GM18507 (cell line): ENCODE measurements at regions not wholly inside any gene's neighbourhood (a gene's known extent, or its start where the extent isn't known, plus 50 kb on each side); places are given as distances from the start of the nearest gene placed in this dataset.

ENCODE experiments used
- DNase-seq: peaks from one replicate; pipeline ENCODE4 v3.0.0; 2011; ENCODE audit warnings: low read depth; ENCODE audit not compliant: insufficient read length; ENCODE audit errors: extremely low spot score
- FAIRE-seq: peaks from 2 replicates; lab custom pipeline; 2011; peaks lifted over from hg19 to GRCh38; lab: Jason Lieb, UNC

DNA sequence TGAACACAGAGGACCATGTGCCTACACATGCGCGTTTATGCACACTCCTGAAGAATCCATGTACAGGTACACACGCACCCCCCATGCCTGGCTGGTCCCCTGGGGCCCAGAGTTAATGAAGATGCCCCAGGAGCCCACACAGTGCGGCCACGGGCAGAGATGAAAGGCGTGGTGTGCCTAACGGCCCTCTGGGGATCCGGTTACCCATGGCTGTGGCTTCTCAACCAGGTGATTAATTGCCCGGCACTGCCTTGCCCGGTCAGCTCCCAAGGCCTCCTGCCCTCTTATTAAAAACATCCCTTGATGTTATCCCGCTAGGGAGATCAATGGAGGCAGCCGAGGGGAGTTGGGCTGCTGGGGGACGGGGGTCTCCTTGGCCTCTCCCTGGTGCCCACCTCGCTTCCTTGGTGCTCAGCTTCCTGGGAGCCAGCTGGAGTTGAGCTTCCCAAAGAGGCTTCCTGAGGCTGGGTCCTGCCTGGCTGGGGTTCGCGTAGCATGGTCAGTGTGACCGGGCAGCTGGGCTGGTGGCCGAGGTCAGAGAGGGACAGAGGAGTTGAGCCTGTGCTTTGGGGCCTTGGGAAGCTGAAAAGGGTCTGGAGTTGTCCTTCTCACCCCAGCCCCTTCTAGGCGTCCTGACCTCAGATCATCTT lies 75.0 kb upstream of the WNT4 start:
- FAIRE-seq = no peak
- DNase-seq = no peak

DNA sequence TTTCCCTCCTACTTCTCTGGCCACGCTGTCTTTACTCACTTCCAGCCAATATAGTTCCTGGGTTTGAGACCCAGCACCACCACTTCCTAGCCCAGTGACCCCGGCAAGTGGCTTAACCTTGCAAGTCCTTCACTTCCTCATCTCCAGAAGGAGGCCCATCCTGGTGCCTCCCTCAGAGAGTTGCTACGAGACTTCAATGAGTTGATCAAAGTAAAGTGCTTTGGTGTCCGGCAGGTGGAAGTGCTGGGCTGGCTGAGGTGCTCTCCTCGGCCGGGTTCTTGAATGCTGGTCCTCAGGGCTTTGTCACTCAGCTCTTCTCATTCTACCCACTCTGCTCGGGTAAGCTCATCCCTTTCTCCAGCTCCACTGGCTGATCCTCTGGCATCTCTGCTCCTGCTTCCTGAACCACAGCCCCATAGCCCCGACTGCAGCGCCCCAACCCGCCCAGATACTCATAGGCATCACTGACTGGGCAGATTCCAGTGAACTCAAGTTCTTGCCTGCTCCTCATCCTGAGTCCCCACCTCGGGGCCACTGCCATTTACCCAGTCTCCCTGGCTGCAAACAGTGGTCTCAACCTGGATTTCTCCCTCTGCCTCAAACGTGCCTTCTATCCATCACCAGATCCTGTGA lies 75.8 kb upstream of the WNT4 start:
- DNase-seq = no peak
- FAIRE-seq = no peak

DNA sequence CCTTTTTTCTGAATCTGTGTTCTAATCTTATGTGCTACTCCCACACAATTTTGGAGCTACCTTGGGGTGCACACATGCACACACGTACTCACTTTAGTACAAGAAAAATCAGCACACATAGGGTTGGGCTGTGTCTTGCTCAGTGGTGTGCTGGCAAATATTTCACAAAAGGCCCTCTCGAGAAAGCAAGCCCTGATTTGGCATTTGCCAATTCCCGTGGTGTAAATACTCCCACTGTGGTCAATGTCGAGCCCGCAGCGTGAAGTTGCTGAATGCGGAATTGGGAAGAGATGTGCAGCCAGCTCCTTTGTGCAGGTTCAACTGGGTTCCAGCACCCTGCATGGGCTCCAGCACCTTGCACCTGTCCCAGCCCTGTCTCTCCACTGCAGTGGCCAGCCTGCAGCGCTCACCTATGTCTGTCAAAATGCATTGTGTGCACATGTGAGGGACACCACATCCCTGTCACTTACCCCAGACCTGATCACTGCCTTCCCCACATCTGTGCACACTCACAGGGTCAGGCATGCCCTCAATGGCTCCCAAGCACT lies 78.4 kb upstream of the WNT4 start:
- no peak for DNase-seq
- no peak for FAIRE-seq

DNA sequence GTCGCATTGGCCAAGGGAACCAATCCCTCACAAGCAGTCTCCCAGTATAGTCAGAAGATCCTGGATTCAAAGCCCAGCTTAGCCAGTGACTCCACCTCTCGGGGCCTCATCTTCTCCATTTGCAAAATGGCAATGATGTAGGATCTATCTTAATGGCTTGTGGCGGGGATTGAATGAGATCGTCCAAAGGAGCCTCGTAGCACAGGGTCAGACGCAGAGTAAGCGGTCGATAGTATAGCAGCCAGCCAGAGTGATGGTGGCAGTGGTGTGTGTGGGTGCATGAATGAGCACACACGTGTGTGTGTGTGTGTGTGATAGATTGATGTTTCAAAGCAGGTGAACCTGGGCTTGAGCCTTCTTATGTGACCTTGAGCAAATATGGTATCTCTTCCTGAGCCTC lies 79.8 kb upstream of the WNT4 start:
- DNase-seq (no peak), FAIRE-seq (no peak)

DNA sequence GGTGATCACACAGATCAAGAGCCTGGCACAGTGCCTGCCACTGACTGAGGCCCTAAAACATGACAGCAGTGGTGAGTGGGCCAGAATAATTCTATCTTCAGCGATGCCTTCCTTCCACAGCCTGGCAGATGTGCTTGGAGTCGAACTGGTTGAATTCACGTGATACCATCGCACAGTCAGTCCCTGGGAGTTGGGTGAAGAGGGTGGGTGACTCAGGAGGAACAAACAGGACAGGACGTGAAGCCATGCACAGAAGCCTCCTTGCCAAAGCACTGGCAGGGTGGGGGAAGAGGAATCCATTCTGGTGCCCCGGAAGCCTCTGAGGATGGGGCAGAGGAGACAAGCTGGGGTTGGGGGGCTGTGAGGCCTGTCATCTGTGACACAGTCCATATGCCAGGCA lies 80.3 kb upstream of the WNT4 start:
- DNase-seq (no peak), FAIRE-seq (no peak)

DNA sequence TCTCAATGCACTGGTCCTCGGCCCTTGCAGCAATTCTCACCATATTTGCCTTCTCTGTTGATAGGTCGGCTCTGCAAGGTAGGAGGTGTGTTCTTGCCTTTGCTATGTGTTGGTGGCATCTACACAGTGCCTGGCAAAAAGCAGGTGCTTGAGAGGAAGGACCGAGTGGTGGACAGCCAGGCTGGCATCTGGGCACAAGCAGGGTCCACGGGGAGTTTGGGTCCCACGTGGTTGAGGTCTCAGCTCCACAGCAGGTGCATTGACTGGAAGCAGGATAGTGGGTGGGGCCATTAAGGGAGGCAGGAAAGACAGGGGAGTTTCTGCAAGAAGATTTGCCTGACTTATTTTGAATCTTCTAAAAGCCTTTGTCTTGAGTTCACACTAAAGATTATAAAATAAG lies 81.2 kb upstream of the WNT4 start:
- DNase-seq (no peak), FAIRE-seq (no peak)

DNA sequence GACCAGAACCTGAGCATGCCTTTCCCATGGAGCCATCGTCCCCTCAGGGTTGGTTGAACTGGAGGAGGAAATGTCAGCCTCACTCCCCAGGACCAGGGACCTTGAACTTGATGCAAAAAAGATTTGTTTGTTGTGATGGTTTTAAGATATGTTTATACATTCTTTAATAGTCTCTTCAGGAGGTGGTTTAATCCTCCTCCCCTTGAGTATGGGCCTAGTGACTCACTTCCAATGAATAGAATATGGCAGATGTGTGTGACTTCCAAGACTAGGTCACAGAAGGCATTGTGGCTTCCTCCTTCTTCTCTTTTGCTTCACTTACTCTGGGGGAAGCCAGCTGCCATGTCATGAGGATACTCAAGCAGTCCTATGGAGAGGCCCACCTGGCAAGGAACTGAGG lies 81.7 kb upstream of the WNT4 start:
- FAIRE-seq = no peak
- DNase-seq = no peak

DNA sequence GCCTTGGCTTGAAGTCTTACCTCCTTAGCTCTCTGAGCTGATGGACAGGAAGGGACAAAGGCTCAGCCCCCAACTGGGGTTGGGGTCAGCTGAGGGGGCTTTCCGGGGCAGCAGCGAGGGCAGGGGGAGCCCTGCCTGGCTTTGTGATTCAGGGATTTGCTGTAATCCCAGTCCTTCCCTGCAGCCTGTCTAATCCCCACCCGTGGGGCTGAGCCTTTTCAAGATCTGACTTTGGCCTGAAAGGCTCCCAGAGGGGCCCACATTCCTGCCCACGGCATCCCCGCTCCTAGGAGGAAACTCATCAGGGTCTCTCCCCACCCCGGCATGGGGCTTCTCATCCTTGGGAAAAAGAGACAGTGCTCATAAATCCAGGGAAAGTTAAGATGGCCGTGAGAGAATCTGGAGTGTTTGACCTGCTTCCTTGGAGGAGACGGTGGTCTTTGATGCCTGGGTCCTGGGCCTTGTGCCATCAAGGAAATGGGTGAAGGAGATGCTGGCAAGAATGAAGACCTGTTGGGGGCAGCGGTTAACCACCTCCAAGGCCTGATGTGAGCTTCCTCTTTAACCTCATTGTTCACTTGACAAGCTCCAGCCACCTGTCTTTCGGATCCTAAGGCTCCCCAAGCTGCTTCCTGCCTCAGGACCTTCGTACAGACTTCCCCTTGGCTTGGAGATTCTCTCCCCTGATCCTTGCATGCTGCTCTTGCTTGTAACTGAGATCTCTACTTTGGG lies 83.1 kb upstream of the WNT4 start:
- no peak for FAIRE-seq
- no peak for DNase-seq

DNA sequence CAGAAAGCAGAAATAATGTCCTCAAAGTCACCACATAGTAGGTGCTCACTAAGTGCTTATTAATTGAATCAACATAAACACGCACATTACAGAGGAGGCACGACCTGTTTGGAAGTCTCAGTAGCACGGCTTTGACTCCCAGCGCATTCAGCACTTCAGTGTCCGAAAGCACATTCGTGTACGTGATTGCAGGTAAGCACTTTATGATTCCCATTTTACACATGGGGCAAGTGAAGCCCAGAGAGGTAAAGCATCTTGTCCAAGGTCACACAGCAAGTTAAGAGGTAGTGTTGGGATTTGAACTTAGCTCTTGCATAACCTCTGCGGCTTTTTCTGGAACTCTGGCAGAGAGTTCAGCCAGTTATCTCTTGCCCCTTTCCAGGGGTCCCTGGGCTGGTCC lies 85.2 kb upstream of the WNT4 start:
- FAIRE-seq (no peak), DNase-seq (no peak)

DNA sequence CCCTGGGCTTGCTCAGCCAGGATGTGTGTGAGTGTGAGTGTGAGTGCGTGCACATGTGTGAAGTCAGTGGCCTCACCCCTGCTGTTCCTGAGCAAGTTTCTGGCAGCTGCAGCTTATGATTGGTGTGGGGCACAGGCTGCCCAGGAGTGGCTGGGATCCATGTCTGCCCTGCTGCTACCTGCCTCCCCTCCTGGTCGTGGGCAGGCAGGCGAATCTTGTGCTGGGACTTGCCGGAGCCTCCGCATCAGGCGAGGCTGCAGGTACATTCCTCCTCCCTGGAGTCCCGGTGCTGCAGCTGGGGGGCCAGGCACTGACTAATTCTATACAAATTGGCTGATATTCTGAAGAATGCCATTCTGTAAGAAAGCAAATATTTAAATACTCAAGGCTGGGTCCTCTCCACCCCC lies 85.6 kb upstream of the WNT4 start:
- FAIRE-seq = no peak
- no peak for DNase-seq

DNA sequence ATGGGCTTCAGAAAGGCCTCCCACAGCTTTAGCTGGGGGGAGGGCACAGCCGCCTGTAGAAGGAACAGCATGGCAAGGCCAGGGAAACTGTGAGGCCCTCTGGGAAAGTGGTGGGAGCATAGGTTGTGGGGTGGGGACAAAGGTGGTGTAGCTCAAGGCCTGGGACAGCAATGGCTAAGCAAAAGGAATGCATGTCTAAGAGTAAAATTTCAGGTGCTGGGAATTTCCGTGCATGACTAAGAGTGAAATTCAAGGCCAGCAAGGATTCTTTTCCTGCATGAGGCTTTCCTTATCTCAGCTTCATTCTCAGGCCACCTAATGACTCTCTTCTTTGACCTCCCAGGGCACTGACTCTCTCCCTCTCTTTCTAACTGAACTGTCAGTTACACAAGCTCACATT lies 86.5 kb upstream of the WNT4 start:
- no peak for FAIRE-seq
- DNase-seq = no peak

DNA sequence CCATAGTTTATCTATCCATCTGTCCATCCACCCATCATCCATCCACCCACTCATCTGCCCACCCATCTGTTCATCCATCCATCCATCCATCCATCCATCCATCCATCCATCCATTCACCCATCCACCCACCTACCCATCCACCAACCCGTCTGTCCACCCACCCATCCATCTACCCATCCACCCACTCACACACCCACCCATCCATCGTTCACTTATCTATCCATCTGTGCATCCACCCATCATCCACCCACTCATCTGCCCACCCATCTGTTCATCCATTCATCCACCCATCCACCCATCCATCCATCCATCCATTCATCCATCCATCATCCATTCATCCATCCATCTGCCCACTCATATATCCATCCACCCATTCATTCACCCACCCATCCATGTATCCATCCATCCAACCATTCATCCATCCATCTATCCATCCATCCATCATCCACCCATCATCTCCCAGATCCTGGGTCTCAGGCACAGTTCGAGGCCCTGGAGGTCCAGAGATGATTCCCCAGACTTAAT lies 88.2 kb upstream of the WNT4 start:
- FAIRE-seq (no peak), DNase-seq (no peak)

DNA sequence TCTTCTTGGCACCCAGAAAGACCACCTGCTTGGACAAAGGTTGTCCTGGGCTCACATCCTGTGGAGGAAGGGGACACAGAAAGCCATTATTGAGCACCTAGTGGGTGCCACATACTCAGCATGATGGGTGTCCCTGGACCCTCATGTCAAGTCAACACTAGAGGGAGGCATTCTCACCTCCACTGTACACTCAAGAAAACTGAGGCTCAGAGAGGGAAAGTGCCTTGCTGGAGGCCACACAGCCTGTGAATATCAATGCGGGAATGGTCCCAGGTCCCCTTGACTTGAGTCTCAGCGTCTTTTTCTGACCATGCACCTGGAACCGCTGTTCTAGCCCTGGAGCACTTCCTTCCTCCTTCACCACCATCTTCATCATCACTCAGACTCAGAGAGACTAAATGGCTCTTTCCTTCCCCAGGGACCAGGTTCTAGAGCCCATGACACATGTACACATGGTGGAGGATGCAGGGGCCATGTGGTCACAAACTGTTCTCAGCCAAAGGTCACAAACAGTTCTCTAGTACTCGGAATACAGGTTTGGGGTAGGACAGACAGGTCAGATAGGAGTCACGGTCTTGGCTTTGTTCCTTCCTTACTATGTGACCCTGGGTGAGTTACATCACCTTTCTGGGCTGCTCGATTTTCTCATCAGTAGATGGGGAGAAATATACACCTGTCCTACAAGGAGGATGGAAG lies 89.2 kb upstream of the WNT4 start:
- DNase-seq = no peak
- no peak for FAIRE-seq

DNA sequence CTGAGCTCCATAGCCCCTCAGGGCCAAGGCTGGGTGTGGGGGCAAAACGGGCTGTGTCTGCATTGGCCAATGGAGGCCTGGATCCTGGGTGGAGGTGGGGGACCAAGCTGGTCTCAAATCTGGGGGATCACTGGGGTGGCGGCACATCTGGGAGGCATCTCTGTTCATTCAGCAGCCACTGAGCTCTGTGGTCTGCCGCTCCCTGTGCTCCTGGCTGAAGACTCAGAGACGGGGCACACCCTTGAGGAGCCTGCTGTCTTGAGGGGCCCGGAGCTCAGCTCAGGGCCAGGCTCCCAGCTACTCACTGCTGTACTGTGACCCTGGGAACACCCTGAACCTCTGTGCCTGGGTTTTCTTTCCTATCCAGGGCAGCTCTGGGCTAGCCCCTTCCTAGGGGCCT lies 90.3 kb upstream of the WNT4 start:
- no peak for DNase-seq
- FAIRE-seq = no peak

DNA sequence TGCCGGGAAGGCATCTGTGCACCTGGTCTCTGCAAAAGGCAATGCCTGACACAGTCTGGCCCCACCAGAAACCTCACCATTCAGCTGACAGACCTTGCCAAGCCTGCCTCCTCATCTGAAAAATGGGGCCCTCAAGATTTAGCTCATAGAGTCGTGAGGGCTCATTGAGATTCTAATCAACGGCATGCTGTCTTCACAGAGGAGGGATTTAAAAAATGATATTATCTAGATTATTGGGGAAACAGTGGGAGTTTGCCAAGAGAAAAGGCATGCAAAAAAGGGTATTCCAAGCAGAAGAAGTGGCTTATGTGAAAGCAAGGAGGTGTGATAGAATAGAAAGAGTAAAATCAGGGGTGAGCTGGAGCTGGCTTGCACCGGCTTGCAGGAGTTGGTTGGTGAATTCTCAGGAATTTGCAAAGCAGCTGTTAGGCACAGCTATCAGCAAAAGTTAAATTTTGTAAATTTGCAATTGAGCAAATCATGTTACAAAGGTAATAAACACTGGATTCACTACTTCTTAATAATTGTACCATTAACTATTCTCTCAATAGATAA lies 91.7 kb upstream of the WNT4 start:
- DNase-seq (no peak), FAIRE-seq (no peak)

DNA sequence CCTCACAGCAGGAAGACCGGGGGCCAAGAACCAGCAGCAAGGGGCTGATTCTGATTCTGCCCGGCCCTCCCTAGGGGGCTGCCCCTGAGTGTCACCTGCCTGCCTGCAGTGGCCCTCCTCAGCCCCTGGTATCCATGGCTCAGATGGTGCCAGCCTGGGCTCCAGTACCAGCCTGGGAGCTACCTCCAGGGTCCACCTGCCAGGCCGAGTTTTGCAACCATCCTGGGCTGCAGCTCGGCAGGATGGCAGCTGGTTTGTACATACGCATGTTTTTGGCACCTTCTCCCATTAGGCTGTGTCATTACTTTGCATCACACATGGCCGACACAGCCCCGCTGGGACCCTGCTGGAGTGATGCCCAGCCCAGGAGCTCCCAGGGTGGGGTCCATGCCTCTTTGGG lies 93.3 kb upstream of the WNT4 start:
- DNase-seq = no peak
- no peak for FAIRE-seq

DNA sequence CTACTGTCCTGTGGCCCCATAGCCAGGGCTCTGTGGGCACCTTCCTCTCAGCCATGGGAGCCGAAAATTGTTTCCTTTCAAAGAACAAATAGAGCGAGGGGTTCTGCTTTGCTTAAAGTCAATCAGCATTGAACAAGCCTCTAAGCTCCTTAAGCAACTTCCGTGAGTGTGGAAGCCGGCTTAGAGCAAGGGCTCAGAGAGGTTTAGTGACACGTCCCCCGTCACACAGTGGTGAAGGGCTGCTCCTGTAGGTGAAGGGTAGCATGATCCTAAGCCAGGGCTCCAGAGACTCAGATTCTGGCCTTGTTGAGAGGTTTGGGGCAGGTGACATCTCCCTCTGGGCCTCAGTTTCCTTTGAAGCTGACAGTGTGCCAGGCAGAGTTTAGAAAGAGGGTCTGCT lies 94.0 kb upstream of the WNT4 start:
- DNase-seq = no peak
- FAIRE-seq = no peak

DNA sequence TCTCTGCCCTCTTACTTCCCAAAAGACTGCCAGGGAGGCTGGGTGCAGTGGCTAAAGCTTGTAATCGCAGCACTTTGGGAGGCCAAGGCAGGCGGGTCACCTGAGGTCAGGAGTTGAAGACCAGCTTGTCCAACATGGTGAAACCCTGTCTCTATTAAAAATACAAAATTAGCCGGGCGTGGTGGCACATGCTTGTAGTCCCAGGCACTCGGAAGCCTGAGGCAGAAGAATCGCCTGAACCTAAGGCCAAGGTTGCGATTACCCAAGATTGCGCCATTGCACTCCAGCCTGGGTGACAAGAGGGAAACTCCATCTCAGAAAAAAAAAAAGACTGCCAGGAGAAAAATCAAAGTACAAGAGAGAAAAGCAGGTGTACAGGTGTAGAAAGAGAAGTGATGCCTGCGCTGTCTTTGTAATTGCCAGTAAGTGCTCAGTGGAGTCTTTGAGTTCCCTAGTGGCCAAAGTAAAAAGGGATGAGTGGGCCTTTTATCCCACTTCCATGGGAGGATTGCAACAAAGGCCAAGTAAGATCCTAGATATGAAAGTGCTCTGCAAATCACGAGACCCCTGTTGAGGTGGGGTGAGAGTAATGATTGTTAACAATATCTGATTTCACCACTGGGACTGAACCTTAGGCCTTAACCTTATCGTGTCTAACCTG lies 94.7 kb upstream of the WNT4 start:
- DNase-seq (no peak), FAIRE-seq (no peak)
